HG03558 (cell line): ENCODE measurements at regions not wholly inside any gene's neighbourhood (a gene's known extent, or its start where the extent isn't known, plus 50 kb on each side); places are given as distances from the start of the nearest gene placed in this dataset.
A peak's percentile ranks its signal among the peaks of the same experiment; 100 is the strongest.
"Not testable (repeated sequence)": the region's sequence is repeated elsewhere in the genome, so short reads cannot be mapped to it uniquely, and the experiment has no call there.

ENCODE experiments used
- ATAC-seq: cut with Tn5 transposase; IDR thresholded peaks from one replicate; pipeline ENCODE4 v1.9.1; 2021; ENCODE audit warnings: moderate number of reproducible peaks; ENCODE audit not compliant: unreplicated experiment; ENCODE audit errors: extremely low read depth

- ATAC-seq, result no peak
Measured at GRCh38 chr4:84298023-84298718, 200.9 kb downstream of the NKX6-1 start.

GRCh38 chr4:84291969-84292368 lies 207.1 kb downstream of the NKX6-1 start:
- no peak for ATAC-seq

- ATAC-seq, result no peak
Measured at GRCh38 chr4:84286048-84286447, 213.0 kb downstream of the NKX6-1 start.

- ATAC-seq, result no peak
Measured at GRCh38 chr4:84279678-84280077, 219.4 kb downstream of the NKX6-1 start.

GRCh38 chr4:84277923-84278322 lies 221.2 kb downstream of the NKX6-1 start:
- ATAC-seq, result no peak

GRCh38 chr4:84276752-84277151 lies 222.3 kb downstream of the NKX6-1 start:
- no peak for ATAC-seq

GRCh38 chr4:84269536-84270044 lies 229.5 kb downstream of the NKX6-1 start:
- no peak for ATAC-seq

GRCh38 chr4:84264652-84265051 lies 234.4 kb downstream of the NKX6-1 start:
- ATAC-seq, result no peak

- no peak for ATAC-seq
Measured at GRCh38 chr4:84263415-84263814, 235.7 kb downstream of the NKX6-1 start.

- no peak for ATAC-seq
Measured at GRCh38 chr4:84260495-84260894, 238.6 kb downstream of the NKX6-1 start.

GRCh38 chr4:84258905-84259830 lies 239.9 kb downstream of the NKX6-1 start:
- ATAC-seq, result peak; percentile 66

GRCh38 chr4:84254537-84254936 lies 244.6 kb downstream of the NKX6-1 start:
- ATAC-seq, result no peak

GRCh38 chr4:84249521-84249920 lies 249.6 kb downstream of the NKX6-1 start:
- no peak for ATAC-seq

GRCh38 chr4:84245042-84245441 lies 254.1 kb downstream of the NKX6-1 start:
- ATAC-seq, result not testable (repeated sequence)

- not testable (repeated sequence) for ATAC-seq
Measured at GRCh38 chr4:84244346-84244801, 254.7 kb downstream of the NKX6-1 start.

- no peak for ATAC-seq
Measured at GRCh38 chr4:84243685-84244084, 255.4 kb downstream of the NKX6-1 start.

GRCh38 chr4:84239278-84239845 lies 259.7 kb downstream of the NKX6-1 start:
- ATAC-seq, result no peak

- ATAC-seq, result no peak
Measured at GRCh38 chr4:84238247-84239090, 260.6 kb downstream of the NKX6-1 start.

- ATAC-seq, result no peak
Measured at GRCh38 chr4:84237008-84237407, 262.1 kb downstream of the NKX6-1 start.
